ENCODE measurements at regions not wholly inside any gene's neighbourhood (a gene's known extent, or its start where the extent isn't known, plus 50 kb on each side); places are given as distances from the start of the nearest gene placed in this dataset.

- intact Hi-C loops (cut with DNase I): no loop called here
- ATAC-seq (peak; percentile 91), DNase-seq (peak; percentile 68)
- no peak overlapping the region for H3K4me3 ChIP-seq
- no peaks in the 10 kb centered on the region for H3K27me3 ChIP-seq
- TF ChIP-seq, protein P1, sequence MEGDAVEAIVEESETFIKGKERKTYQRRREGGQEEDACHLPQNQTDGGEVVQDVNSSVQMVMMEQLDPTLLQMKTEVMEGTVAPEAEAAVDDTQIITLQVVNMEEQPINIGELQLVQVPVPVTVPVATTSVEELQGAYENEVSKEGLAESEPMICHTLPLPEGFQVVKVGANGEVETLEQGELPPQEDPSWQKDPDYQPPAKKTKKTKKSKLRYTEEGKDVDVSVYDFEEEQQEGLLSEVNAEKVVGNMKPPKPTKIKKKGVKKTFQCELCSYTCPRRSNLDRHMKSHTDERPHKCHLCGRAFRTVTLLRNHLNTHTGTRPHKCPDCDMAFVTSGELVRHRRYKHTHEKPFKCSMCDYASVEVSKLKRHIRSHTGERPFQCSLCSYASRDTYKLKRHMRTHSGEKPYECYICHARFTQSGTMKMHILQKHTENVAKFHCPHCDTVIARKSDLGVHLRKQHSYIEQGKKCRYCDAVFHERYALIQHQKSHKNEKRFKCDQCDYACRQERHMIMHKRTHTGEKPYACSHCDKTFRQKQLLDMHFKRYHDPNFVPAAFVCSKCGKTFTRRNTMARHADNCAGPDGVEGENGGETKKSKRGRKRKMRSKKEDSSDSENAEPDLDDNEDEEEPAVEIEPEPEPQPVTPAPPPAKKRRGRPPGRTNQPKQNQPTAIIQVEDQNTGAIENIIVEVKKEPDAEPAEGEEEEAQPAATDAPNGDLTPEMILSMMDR (IDR thresholded peaks at IDR 0.05): no peak
- H3K9me3 ChIP-seq: no peaks in the 10 kb centered on the region
- H3K27ac ChIP-seq: peak overlapping the region; percentile 47
- peaks cover 11% of the 10 kb centered on the region for H3K4me1 ChIP-seq
- H3K36me3 ChIP-seq: no peaks in the 10 kb centered on the region
Observed at GRCh38 chr3:153284282-153284938, 122.4 kb downstream of the RAP2B start.

GRCh38 chr3:153285194-153285641, 123.2 kb downstream of the RAP2B start:
- Histone ChIP-seq H3K4me1 (peaks cover 14% of the 10 kb centered on the region), H3K4me3 (no peak overlapping the region), H3K36me3 (no peaks in the 10 kb centered on the region), H3K9me3 (no peaks in the 10 kb centered on the region), H3K27ac (peak overlapping the region; percentile 47), H3K27me3 (no peaks in the 10 kb centered on the region)
- ATAC-seq (peak; percentile 60), DNase-seq (no peak)
- TF ChIP-seq, protein P1 (IDR thresholded peaks at IDR 0.05): no peak
- intact Hi-C loops (cut with DNase I): no loop called here

DNA sequence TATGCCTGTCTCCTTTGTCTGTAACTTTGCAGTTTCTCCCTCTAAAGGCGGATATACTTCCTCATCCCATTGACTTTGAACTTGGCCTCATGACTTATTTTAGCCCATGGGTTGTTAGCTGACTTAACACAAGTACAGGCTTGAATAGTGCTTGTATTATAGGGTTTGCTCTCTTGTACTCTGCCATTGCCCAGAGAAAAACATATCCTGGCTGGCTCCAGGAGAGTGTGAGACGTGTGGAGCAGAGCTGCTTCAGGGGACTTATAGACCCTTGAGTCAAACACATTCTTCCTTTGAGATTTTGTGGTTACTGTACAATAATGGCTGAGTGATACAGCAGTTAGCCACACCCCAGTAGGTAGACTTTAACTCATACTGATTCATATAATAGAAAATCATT, 124.0 kb downstream of the RAP2B start:
- peaks cover 22% of the 10 kb centered on the region for H3K4me1 ChIP-seq
- H3K4me3 ChIP-seq: no peak overlapping the region
- peak overlapping the region; percentile 47 for H3K27ac ChIP-seq
- intact Hi-C loops (cut with DNase I): no loop called here
- H3K27me3 ChIP-seq: no peaks in the 10 kb centered on the region
- DNase-seq (no peak), ATAC-seq (peak; percentile 46)
- H3K36me3 ChIP-seq: no peaks in the 10 kb centered on the region
- no peaks in the 10 kb centered on the region for H3K9me3 ChIP-seq
- TF ChIP-seq, protein P1 (IDR thresholded peaks at IDR 0.05): no peak

DNA sequence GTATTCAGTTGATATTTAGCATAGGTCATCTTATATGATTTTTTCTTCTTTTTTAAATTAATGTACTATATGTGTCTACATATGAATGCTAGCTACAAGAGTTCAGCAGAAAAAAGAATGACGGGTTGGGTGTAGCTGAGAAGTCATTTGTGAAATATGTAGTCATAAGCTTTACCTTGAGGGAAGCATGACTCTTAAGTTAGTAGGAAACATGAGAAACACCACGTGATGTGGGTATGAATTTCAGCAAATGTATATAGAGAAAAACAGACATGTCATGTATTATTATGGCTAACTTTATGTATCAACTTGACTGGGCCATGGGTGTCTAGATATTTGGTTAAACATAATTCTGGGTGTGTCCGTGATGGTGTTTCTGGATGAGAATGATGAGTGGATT, 125.0 kb downstream of the RAP2B start:
- TF ChIP-seq, protein P1 (IDR thresholded peaks at IDR 0.05): no peak
- Histone ChIP-seq H3K9me3 (no peaks in the 10 kb centered on the region), H3K27ac (no peak overlapping the region), H3K36me3 (no peaks in the 10 kb centered on the region), H3K4me1 (peaks cover 22% of the 10 kb centered on the region), H3K27me3 (no peaks in the 10 kb centered on the region), H3K4me3 (no peak overlapping the region)
- DNase-seq (no peak), ATAC-seq (no peak)
- intact Hi-C loops (cut with DNase I): no loop called here

DNA sequence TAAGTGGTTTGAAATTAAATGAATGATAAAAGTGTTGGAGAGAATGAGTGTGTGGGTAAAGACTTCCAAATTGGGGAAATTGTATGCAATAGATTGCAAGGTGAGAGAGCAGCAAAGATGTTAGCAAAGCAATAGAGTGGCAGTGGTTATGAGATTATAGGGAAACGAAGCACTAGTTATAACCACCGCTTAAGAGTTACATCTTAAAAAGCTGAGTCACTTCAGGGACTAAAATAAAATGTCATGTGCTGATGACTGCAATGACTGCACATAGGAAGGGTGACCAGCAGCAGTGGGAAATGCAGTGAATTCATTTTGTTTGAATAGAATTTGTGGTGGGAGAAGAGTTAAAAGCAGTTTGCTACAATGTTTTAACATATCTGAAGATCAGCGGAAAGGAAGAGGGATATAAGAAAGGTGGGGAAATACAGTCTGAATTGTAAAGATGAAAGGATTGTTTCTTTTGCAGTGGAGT, 127.3 kb downstream of the RAP2B start:
- ATAC-seq (peak; percentile 74), DNase-seq (no peak)
- intact Hi-C loops (cut with DNase I): no loop called here
- Histone ChIP-seq H3K27ac (no peak overlapping the region), H3K9me3 (no peaks in the 10 kb centered on the region), H3K4me1 (peaks cover 26% of the 10 kb centered on the region), H3K4me3 (no peak overlapping the region), H3K36me3 (no peaks in the 10 kb centered on the region), H3K27me3 (no peaks in the 10 kb centered on the region)
- TF ChIP-seq, protein P1 (IDR thresholded peaks at IDR 0.05): no peak
